Urinary bladder (tissue), 3 donors: ENCODE measurements at regions not wholly inside any gene's neighbourhood (a gene's known extent, or its start where the extent isn't known, plus 50 kb on each side); places are given as distances from the start of the nearest gene placed in this dataset.

Experiments
- DNase-seq: peaks from one replicate; pipeline ENCODE4 v3.0.0-alpha.2; 2015; ENCODE audit errors: extremely low spot score
- H3K27ac ChIP-seq: one replicate; pipeline ENCODE4 v1.5.1; 2013; ENCODE audit warnings: low read depth, mild to moderate bottlenecking, moderate library complexity
- H3K36me3 ChIP-seq: one replicate; pipeline ENCODE4 v1.6.1; 2013; ENCODE audit warnings: mild to moderate bottlenecking, moderate library complexity; ENCODE audit not compliant: insufficient read depth
- H3K4me1 ChIP-seq: one replicate; pipeline ENCODE4 v1.6.1; 2013; ENCODE audit warnings: mild to moderate bottlenecking, moderate library complexity; ENCODE audit not compliant: insufficient read depth
- H3K4me3 ChIP-seq: one replicate; pipeline ENCODE4 v1.5.1; 2013; ENCODE audit warnings: low read depth, low read length
- WGBS: extraction: QIAGEN DNeasy Blood & Tissue Kit; methylation state at CpG from one replicate; pipeline ENCODE4 v1.1.7; 2013; 5-methylcytosine and 5-hydroxymethylcytosine counted together
- donor health status: healthy with polysubstance abuse.
- donor health status: healthy.

GRCh38 chr4:36394352-36394903 lies 113.0 kb downstream of the DTHD1 start:
- Histone ChIP-seq H3K36me3 (no peaks in the 10 kb centered on the region), H3K4me1 (no peaks in the 10 kb centered on the region), H3K27ac (no peak overlapping the region), H3K4me3 (no peak overlapping the region)
- WGBS = 78% methylated on average over 5 of the region's 5 CpGs
- no peak for DNase-seq

- WGBS = 45% methylated on average over 2 of the region's 2 CpGs
- Histone ChIP-seq H3K36me3 (no peaks in the 10 kb centered on the region), H3K27ac (no peak overlapping the region), H3K4me3 (no peak overlapping the region), H3K4me1 (no peaks in the 10 kb centered on the region)
- DNase-seq = no peak
These were observed 118.4 kb downstream of the DTHD1 start for GRCh38 chr4:36399762-36400353.

- no peaks in the 10 kb centered on the region for H3K36me3 ChIP-seq
- 86% methylated on average over 9 of the region's 9 CpGs for WGBS
- DNase-seq = no peak
- no peak overlapping the region for H3K4me3 ChIP-seq
- H3K27ac ChIP-seq = no peak overlapping the region
- no peaks in the 10 kb centered on the region for H3K4me1 ChIP-seq
These were observed 120.8 kb downstream of the DTHD1 start for GRCh38 chr4:36402008-36402758.

GRCh38 chr4:36411338-36411737 lies 129.9 kb downstream of the DTHD1 start:
- no peak for DNase-seq
- 68% methylated on average over 6 of the region's 6 CpGs for WGBS
- Histone ChIP-seq H3K4me3 (no peak overlapping the region), H3K27ac (no peak overlapping the region), H3K36me3 (no peaks in the 10 kb centered on the region), H3K4me1 (no peaks in the 10 kb centered on the region)

- DNase-seq = no peak
- no peak overlapping the region for H3K27ac ChIP-seq
- WGBS = 43% methylated on average over 3 of the region's 3 CpGs
- no peaks in the 10 kb centered on the region for H3K4me1 ChIP-seq
- H3K36me3 ChIP-seq = no peaks in the 10 kb centered on the region
- H3K4me3 ChIP-seq = no peak overlapping the region
These were observed 132.8 kb downstream of the DTHD1 start for GRCh38 chr4:36414248-36414647.

GRCh38 chr4:36417146-36417545 lies 135.7 kb downstream of the DTHD1 start:
- no peaks in the 10 kb centered on the region for H3K4me1 ChIP-seq
- WGBS = 90% methylated on average over 12 of the region's 12 CpGs
- no peak for DNase-seq

GRCh38 chr4:36420111-36420679 lies 138.8 kb downstream of the DTHD1 start:
- H3K36me3 ChIP-seq = no peaks in the 10 kb centered on the region
- DNase-seq = no peak
- no peaks in the 10 kb centered on the region for H3K4me1 ChIP-seq
- H3K27ac ChIP-seq = no peak overlapping the region
- 89% methylated on average over 3 of the region's 3 CpGs for WGBS
- H3K4me3 ChIP-seq = no peak overlapping the region

More at GRCh38 chr4:36417146-36417545, 135.7 kb downstream of the DTHD1 start:
- no peak overlapping the region for H3K27ac ChIP-seq
- H3K36me3 ChIP-seq = no peaks in the 10 kb centered on the region
- H3K4me3 ChIP-seq = no peak overlapping the region

GRCh38 chr4:36422607-36423006 lies 141.2 kb downstream of the DTHD1 start:
- Histone ChIP-seq H3K27ac (no peak overlapping the region), H3K4me3 (no peak overlapping the region), H3K4me1 (no peaks in the 10 kb centered on the region), H3K36me3 (no peaks in the 10 kb centered on the region)
- WGBS = 93% methylated on average over 2 of the region's 2 CpGs
- no peak for DNase-seq

GRCh38 chr4:36426741-36427140 lies 145.3 kb downstream of the DTHD1 start:
- Histone ChIP-seq H3K27ac (no peak overlapping the region), H3K4me1 (no peaks in the 10 kb centered on the region), H3K4me3 (no peak overlapping the region), H3K36me3 (no peaks in the 10 kb centered on the region)
- 83% methylated on average over 5 of the region's 5 CpGs for WGBS
- no peak for DNase-seq

- DNase-seq = no peak
These were observed 146.3 kb downstream of the DTHD1 start for GRCh38 chr4:36427696-36428095.

GRCh38 chr4:36432586-36432985 lies 151.2 kb downstream of the DTHD1 start:
- H3K27ac ChIP-seq = no peak overlapping the region
- WGBS = 68% methylated on average over 2 of the region's 2 CpGs

More at GRCh38 chr4:36427696-36428095, 146.3 kb downstream of the DTHD1 start:
- H3K4me1 ChIP-seq = no peaks in the 10 kb centered on the region
- 70% methylated on average over 2 of the region's 2 CpGs for WGBS
- H3K4me3 ChIP-seq = no peak overlapping the region
- no peaks in the 10 kb centered on the region for H3K36me3 ChIP-seq
- H3K27ac ChIP-seq = no peak overlapping the region

GRCh38 chr4:36439556-36439955 lies 158.1 kb downstream of the DTHD1 start:
- DNase-seq = no peak
- no peak overlapping the region for H3K4me3 ChIP-seq
- WGBS = 86% methylated on average over 4 of the region's 4 CpGs
- H3K36me3 ChIP-seq = no peaks in the 10 kb centered on the region
- no peak overlapping the region for H3K27ac ChIP-seq
- H3K4me1 ChIP-seq = no peaks in the 10 kb centered on the region

More at GRCh38 chr4:36432586-36432985, 151.2 kb downstream of the DTHD1 start:
- no peak for DNase-seq
- Histone ChIP-seq H3K36me3 (no peaks in the 10 kb centered on the region), H3K4me1 (no peaks in the 10 kb centered on the region), H3K4me3 (no peak overlapping the region)

GRCh38 chr4:36445480-36445879 lies 164.1 kb downstream of the DTHD1 start:
- H3K4me3 ChIP-seq = no peak overlapping the region
- H3K27ac ChIP-seq = no peak overlapping the region
- H3K4me1 ChIP-seq = no peaks in the 10 kb centered on the region
- WGBS = 61% methylated on average over 2 of the region's 2 CpGs
- DNase-seq = no peak
- no peaks in the 10 kb centered on the region for H3K36me3 ChIP-seq

GRCh38 chr4:36446275-36446674 lies 164.9 kb downstream of the DTHD1 start:
- H3K27ac ChIP-seq = no peak overlapping the region
- no peaks in the 10 kb centered on the region for H3K36me3 ChIP-seq
- no peak for DNase-seq
- H3K4me3 ChIP-seq = no peak overlapping the region
- H3K4me1 ChIP-seq = no peaks in the 10 kb centered on the region
- 53% methylated on average over 3 of the region's 3 CpGs for WGBS
